ENCODE measurements at regions not wholly inside any gene's neighbourhood (a gene's known extent, or its start where the extent isn't known, plus 50 kb on each side); places are given as distances from the start of the nearest gene placed in this dataset.

- Histone ChIP-seq H3K36me3 (ENCODE audit: control insufficient read depth in 1 of 2, insufficient read depth in 2 of 2, low read length in 2 of 2) (no peaks in the 10 kb centered on the region; a peak in 1 of 4 replicates), H3K4me2 (ENCODE audit: low read length) (0 out of 2 replicates have a peak overlapping the region, but pooled peaks have one; percentile 75), H3K27me3 (ENCODE audit: insufficient read depth, low read length) (no peaks in the 10 kb centered on the region), H3K9me3 (ENCODE audit: control insufficient read depth in 1 of 2, insufficient read depth in 1 of 2, low read depth in 1 of 2, low read length in 2 of 2) (no peaks in the 10 kb centered on the region), H3K79me2 (ENCODE audit: insufficient read depth, low read length) (peaks cover 65% of the 10 kb centered on the region), H3K27ac (ENCODE audit: low read depth, low read length) (peak overlapping the region; percentile 100), H3K9me2 (ENCODE audit: insufficient read depth) (no peaks in the 10 kb centered on the region), H3K4me1 (ENCODE audit: control insufficient read depth in 1 of 2, insufficient read depth in 2 of 2, low read length in 2 of 2) (peaks cover 78 to 94% of the 10 kb centered on the region in 2 experiments), H3K4me3 (replicated peaks in 1 of 2; ENCODE audit: low read depth in 1 of 2, low read length in 2 of 2) (no peak overlapping the region), H3K9ac (ENCODE audit: low read length) (peak overlapping the region; percentile 5; the same call in 1 of the 2 replicates), H4K20me1 (ENCODE audit: insufficient read depth) (no peaks in the 10 kb centered on the region), H2AFZ (ENCODE audit: low read depth, low read length, poor library complexity, severe bottlenecking) (no peak overlapping the region)
- ChIA-PET POLR2A (no interaction called here), CTCF (no interaction called here), RAD21 (ENCODE audit: low non-redundant PET in 1 of 2, low total read pairs in 2 of 2, uncharacterized antibody in 2 of 2, unreplicated experiment in 2 of 2) (no interaction called here)
- DNase-seq (ENCODE audit: low read depth, low spot score) (no peak), ATAC-seq (no peak)
- no TSS peak for BruUV-seq (replicated peaks)
- TF ChIP-seq JUND (IDR thresholded peaks at IDR 0.05) (no peak), ZBTB33 (IDR thresholded peaks at IDR 0.05; ENCODE audit: extremely low read depth, insufficient replicate concordance, low read length) (no peak), SP1 (IDR thresholded peaks at IDR 0.05; ENCODE audit: low read depth) (no peak), EZH2 (IDR thresholded peaks at IDR 0.05) (no peak), CEBPB (IDR thresholded peaks at IDR 0.05; ENCODE audit: low read depth) (no peak), ZFX (IDR thresholded peaks at IDR 0.05) (no peak), ELF1 (IDR thresholded peaks at IDR 0.05; ENCODE audit: borderline replicate concordance, low read depth) (no peak), YY1 (IDR thresholded peaks at IDR 0.05; ENCODE audit: extremely low read depth, insufficient replicate concordance, low read depth, low read length) (no peak), EZH2phosphoT487 (IDR thresholded peaks at IDR 0.05; ENCODE audit: borderline replicate concordance) (no peak), SIN3A (IDR thresholded peaks at IDR 0.05; ENCODE audit: low read depth) (no peak), EGR1 (IDR thresholded peaks at IDR 0.05; ENCODE audit: low read depth) (no peak), CTCF (IDR thresholded peaks at IDR 0.05 in 2 of 3, conservative IDR thresholded peaks at IDR 0.05 in 1 of 3; ENCODE audit: borderline replicate concordance in 1 of 3, insufficient read depth in 1 of 3, low read depth in 2 of 3, low read length in 2 of 3) (no peak), MAX (IDR thresholded peaks at IDR 0.05) (no peak), CBX3 (IDR thresholded peaks at IDR 0.05; ENCODE audit: low read depth) (no peak), ZNF274 (IDR thresholded peaks at IDR 0.05; ENCODE audit: low read depth, low read length) (no peak), POLR2AphosphoS5 (IDR thresholded peaks at IDR 0.05; ENCODE audit: low read depth, low read length) (no peak), RAD21 (IDR thresholded peaks at IDR 0.05; ENCODE audit: low read depth) (no peak), REST (IDR thresholded peaks at IDR 0.05; ENCODE audit: low read depth) (no peak), SRF (IDR thresholded peaks at IDR 0.05; ENCODE audit: low read depth) (no peak), POLR2A (IDR thresholded peaks at IDR 0.05; ENCODE audit: borderline replicate concordance, extremely low read depth, insufficient read depth, insufficient read length) (no peak)
- intact Hi-C loops (cut with micrococcal nuclease): no loop called here
Observed at GRCh38 chr7:130985361-130985760, 251.4 kb upstream of the KLF14 start.
